H9 (cell line): ENCODE measurements at regions not wholly inside any gene's neighbourhood (a gene's known extent, or its start where the extent isn't known, plus 50 kb on each side); places are given as distances from the start of the nearest gene placed in this dataset.

ENCODE experiments used
- DNase-seq: peaks from one replicate; pipeline ENCODE4 v3.0.0-alpha.2; 2017
- H2AFZ ChIP-seq: one replicate; pipeline ENCODE4 v1.6.1; 2013; ENCODE audit warnings: mild to moderate bottlenecking, low read length, control low read depth, moderate library complexity
- H2AK5ac ChIP-seq: 2 replicates; pipeline ENCODE4 v1.6.1; 2013; ENCODE audit warnings: low read length, control low read depth, mixed read lengths; ENCODE audit not compliant: insufficient read length
- H2BK120ac ChIP-seq: one replicate; pipeline ENCODE4 v1.6.1; 2013; ENCODE audit warnings: low read depth, mild to moderate bottlenecking, low read length, control low read depth, inconsistent platforms; ENCODE audit not compliant: poor library complexity, severe bottlenecking
- H2BK12ac ChIP-seq: 2 replicates; pipeline ENCODE4 v1.6.1; 2013; ENCODE audit warnings: low read length, control low read depth, mixed read lengths, low read depth; ENCODE audit not compliant: insufficient read length
- H2BK15ac ChIP-seq: 2 replicates; pipeline ENCODE4 v1.6.1; 2013; ENCODE audit warnings: low read depth, low read length, control low read depth
- H2BK20ac ChIP-seq: one replicate; pipeline ENCODE4 v1.6.1; 2013; ENCODE audit warnings: low read depth, mild to moderate bottlenecking, low read length, control low read depth, inconsistent platforms; ENCODE audit not compliant: poor library complexity, severe bottlenecking
- H2BK5ac ChIP-seq: 2 replicates; pipeline ENCODE4 v1.6.1; 2013; ENCODE audit warnings: low read length, control low read depth, mixed read lengths; ENCODE audit not compliant: insufficient read length
- H3K14ac ChIP-seq: 2 replicates; pipeline ENCODE4 v1.6.1; 2013; ENCODE audit warnings: low read length, control low read depth; ENCODE audit not compliant: insufficient read depth
- H3K18ac ChIP-seq: 2 replicates; pipeline ENCODE4 v1.6.1; 2013; ENCODE audit warnings: low read depth, mild to moderate bottlenecking, mixed read lengths, low read length, control low read depth; ENCODE audit not compliant: insufficient read length
- H3K23ac ChIP-seq: 2 replicates; pipeline ENCODE4 v1.6.1; 2013; ENCODE audit warnings: low read length, control low read depth, mixed read lengths, low read depth; ENCODE audit not compliant: insufficient read length
- H3K23me2 ChIP-seq: 2 replicates; pipeline ENCODE4 v1.6.1; 2013; ENCODE audit warnings: low read depth, mild to moderate bottlenecking, mixed read lengths, low read length, control low read depth; ENCODE audit not compliant: insufficient read length, poor library complexity, severe bottlenecking
- H3K27ac ChIP-seq: 2 replicates; pipeline ENCODE4 v1.5.1; 2013; ENCODE audit warnings: low read length, control low read depth, mixed read lengths, low read depth; ENCODE audit not compliant: insufficient read length
- H3K27me3 ChIP-seq: 2 replicates; pipeline ENCODE4 v1.6.1; 2013; ENCODE audit warnings: low read length, control low read depth, inconsistent platforms; ENCODE audit not compliant: insufficient read depth
- H3K4ac ChIP-seq: 2 replicates; pipeline ENCODE4 v1.6.1; 2013; ENCODE audit warnings: low read depth, mild to moderate bottlenecking, control low read depth, inconsistent platforms, low read length, moderate library complexity
- H3K4me1 ChIP-seq: 2 replicates; pipeline ENCODE4 v1.6.1; 2013; ENCODE audit warnings: low read length, control low read depth, inconsistent platforms; ENCODE audit not compliant: insufficient read depth
- H3K4me2 ChIP-seq: 2 replicates; pipeline ENCODE4 v1.6.1; 2013; ENCODE audit warnings: low read length, control low read depth, mixed read lengths; ENCODE audit not compliant: insufficient read length, insufficient read depth
- H3K56ac ChIP-seq: 2 replicates; pipeline ENCODE4 v1.6.1; 2013; ENCODE audit warnings: low read depth, mild to moderate bottlenecking, mixed read lengths, low read length, control low read depth; ENCODE audit not compliant: insufficient read length
- H3K79me1 ChIP-seq: 2 replicates; pipeline ENCODE4 v1.6.1; 2013; ENCODE audit warnings: low read depth, mild to moderate bottlenecking, moderate library complexity, low read length, control low read depth, inconsistent platforms; ENCODE audit not compliant: insufficient read depth, poor library complexity, severe bottlenecking
- H3K79me2 ChIP-seq: 2 replicates; pipeline ENCODE4 v1.6.1; 2013; ENCODE audit warnings: low read length, control low read depth, inconsistent platforms; ENCODE audit not compliant: insufficient read depth
- H3K9ac ChIP-seq: 2 replicates; pipeline ENCODE4 v1.6.1; 2013; ENCODE audit warnings: low read length, control low read depth, mixed read lengths; ENCODE audit not compliant: insufficient read length; ENCODE audit errors: extremely low read depth
- H3K9me3 ChIP-seq: one replicate; pipeline ENCODE4 v1.6.1; 2013; ENCODE audit warnings: low read depth, low read length, inconsistent platforms; ENCODE audit not compliant: control insufficient read depth
- H3T11ph ChIP-seq: one replicate; pipeline ENCODE4 v1.6.1; 2013; ENCODE audit warnings: mild to moderate bottlenecking, low read length, control low read depth, inconsistent platforms
- H4K20me1 ChIP-seq: one replicate; pipeline ENCODE4 v1.6.1; 2013; ENCODE audit not compliant: control insufficient read depth, insufficient read length, insufficient read depth
- H4K5ac ChIP-seq: 2 replicates; pipeline ENCODE4 v1.6.1; 2013; ENCODE audit warnings: low read depth, mild to moderate bottlenecking, mixed read lengths, low read length, control low read depth; ENCODE audit not compliant: insufficient read length
- H4K8ac ChIP-seq: replicated peaks from 2 replicates; pipeline ENCODE4 v1.6.1; 2013; ENCODE audit warnings: low read length, control low read depth, mixed read lengths, low read depth; ENCODE audit not compliant: insufficient read length
- H4K91ac ChIP-seq: 2 replicates; pipeline ENCODE4 v1.6.1; 2013; ENCODE audit warnings: low read depth, mild to moderate bottlenecking, moderate library complexity, mixed read lengths, low read length, control low read depth; ENCODE audit not compliant: insufficient read length
- H3K27ac Mint-ChIP-seq, 3 experiments: 2 replicates in 2 of 3; 3 replicates in 1 of 3; pipeline ENCODE4 v1.8.0; 2020 to 2021; ENCODE audit warnings: mixed read lengths in 3 of 3, mild to moderate bottlenecking in 1 of 3, moderate library complexity in 1 of 3
- H3K27me3 Mint-ChIP-seq: 2 replicates; pipeline ENCODE4 v1.8.0; 2021; ENCODE audit warnings: low read depth, mild to moderate bottlenecking, moderate library complexity, mixed read lengths
- H3K36me3 Mint-ChIP-seq, 3 experiments: 2 replicates in 2 of 3; 3 replicates in 1 of 3; pipeline ENCODE4 v1.8.0; 2020 to 2021; ENCODE audit warnings: low read depth in 3 of 3, mixed read lengths in 3 of 3; ENCODE audit not compliant: insufficient read depth in 1 of 3
- H3K4me1 Mint-ChIP-seq, 2 experiments: 2 replicates each; pipeline ENCODE4 v1.8.0; 2020; ENCODE audit warnings: mixed read lengths in 2 of 2
- H3K4me3 Mint-ChIP-seq, 2 experiments: 2 replicates in 1 of 2; 3 replicates in 1 of 2; pipeline ENCODE4 v1.8.0; 2020 to 2021; ENCODE audit warnings: mild to moderate bottlenecking in 2 of 2, mixed read lengths in 2 of 2, moderate library complexity in 1 of 2
- H3K9me3 Mint-ChIP-seq, 2 experiments: 2 replicates in 1 of 2; 3 replicates in 1 of 2; pipeline ENCODE4 v1.8.0; 2020; ENCODE audit warnings: mild to moderate bottlenecking in 2 of 2, mixed read lengths in 2 of 2, moderate library complexity in 1 of 2
- CTCF ChIP-seq: fragments of 200-600 bp; sonication (generic); conservative IDR thresholded peaks from 3 replicates; pipeline ENCODE4 v1.8.0; 2021; ENCODE audit warnings: antibody characterized with exemption, mild to moderate bottlenecking
- WGBS: extraction: QIAGEN DNeasy Blood & Tissue Kit; methylation state at CpG from one replicate; pipeline ENCODE4 v1.1.7; 2013; ENCODE audit warnings: missing lambda C conversion rate, low lambda C conversion rate, mixed read lengths; ENCODE audit not compliant: insufficient read length; ENCODE audit errors: extremely low coverage; 5-methylcytosine and 5-hydroxymethylcytosine counted together

GRCh38 chr3:159739166-159739565, 249.5 kb upstream of the IL12A start:
- DNase-seq: no peak
- Histone ChIP-seq H3K79me2 (no peaks in the 10 kb centered on the region), H3K27ac (no peak overlapping the region), H2BK12ac (no peak overlapping the region), H2BK5ac (no peak overlapping the region), H2AK5ac (no peak overlapping the region), H3K23ac (no peak overlapping the region), H3K4me2 (no peak overlapping the region), H3K4ac (no peak overlapping the region), H3K9me3 (no peaks in the 10 kb centered on the region), H4K20me1 (no peaks in the 10 kb centered on the region), H3K14ac (no peak overlapping the region), H3T11ph (no peak overlapping the region), H2AFZ (no peak overlapping the region), H3K27me3 (no peaks in the 10 kb centered on the region), H3K79me1 (no peaks in the 10 kb centered on the region), H3K23me2 (no peaks in the 10 kb centered on the region), H2BK15ac (no peak overlapping the region), H3K18ac (no peak overlapping the region), H3K56ac (no peak overlapping the region), H4K8ac (no peak overlapping the region), H2BK120ac (no peak overlapping the region), H4K91ac (no peak overlapping the region), H2BK20ac (no peak overlapping the region), H3K9ac (no peak overlapping the region), H3K4me1 (no peaks in the 10 kb centered on the region), H4K5ac (no peak overlapping the region)
- no CpG with 5 or more reads among the region's 1 CpG for WGBS
- peaks cover 0 to 8% (median 4%) of the 10 kb centered on the region in 3 experiments; a peak in 4 of 7 replicates for H3K36me3 Mint-ChIP-seq
- no peaks in the 10 kb centered on the region for H3K9me3 Mint-ChIP-seq
- no peak for TF ChIP-seq CTCF
- H3K4me3 Mint-ChIP-seq: no peak overlapping the region
- peaks cover 18 to 20% of the 10 kb centered on the region in 2 experiments for H3K4me1 Mint-ChIP-seq
- peak overlapping the region in 1 of 3 experiments; percentile 62; a peak in 1 of 7 replicates for H3K27ac Mint-ChIP-seq
- no peaks in the 10 kb centered on the region for H3K27me3 Mint-ChIP-seq
